ENCODE measurements at regions not wholly inside any gene's neighbourhood (a gene's known extent, or its start where the extent isn't known, plus 50 kb on each side); places are given as distances from the start of the nearest gene placed in this dataset.

GRCh38 chr2:196445991-196446390 is 193.5 kb upstream of the CCDC150 start:
- no peak for DNase-seq

- DNase-seq: no peak
These were observed 191.0 kb upstream of the CCDC150 start for GRCh38 chr2:196448407-196449079.

GRCh38 chr2:196449083-196449482 is 190.4 kb upstream of the CCDC150 start:
- DNase-seq: no peak

- DNase-seq: no peak
These were observed 186.8 kb upstream of the CCDC150 start for GRCh38 chr2:196452758-196453157.

GRCh38 chr2:196453613-196454047 is 185.9 kb upstream of the CCDC150 start:
- peak; percentile 52 for DNase-seq

GRCh38 chr2:196454492-196454891 is 185.0 kb upstream of the CCDC150 start:
- no peak for DNase-seq

- DNase-seq: peak; percentile 14
These were observed 180.0 kb upstream of the CCDC150 start for GRCh38 chr2:196459539-196459938.

- DNase-seq: no peak
These were observed 175.8 kb upstream of the CCDC150 start for GRCh38 chr2:196463706-196464105.

- no peak for DNase-seq
These were observed 175.2 kb upstream of the CCDC150 start for GRCh38 chr2:196464311-196464710.

- DNase-seq: no peak
These were observed 172.9 kb upstream of the CCDC150 start for GRCh38 chr2:196466581-196466980.

GRCh38 chr2:196468394-196468793 is 171.1 kb upstream of the CCDC150 start:
- DNase-seq: no peak

GRCh38 chr2:196473617-196474016 is 165.9 kb upstream of the CCDC150 start:
- no peak for DNase-seq

- DNase-seq: no peak
These were observed 163.9 kb upstream of the CCDC150 start for GRCh38 chr2:196475611-196476010.

GRCh38 chr2:196478588-196478987 is 160.9 kb upstream of the CCDC150 start:
- DNase-seq: no peak

- DNase-seq: peak; percentile 74
These were observed 160.2 kb upstream of the CCDC150 start for GRCh38 chr2:196479350-196479749.

GRCh38 chr2:196480653-196481323 is 158.7 kb upstream of the CCDC150 start:
- DNase-seq: peak; percentile 21

GRCh38 chr2:196481324-196481697 is 158.2 kb upstream of the CCDC150 start:
- peak; percentile 81 for DNase-seq

- peak; percentile 46 for DNase-seq
These were observed 157.1 kb upstream of the CCDC150 start for GRCh38 chr2:196482119-196483065.

GRCh38 chr2:196486146-196486545 is 153.4 kb upstream of the CCDC150 start:
- no peak for DNase-seq

- peak; percentile 42 for DNase-seq
These were observed 152.1 kb upstream of the CCDC150 start for GRCh38 chr2:196487417-196487816.

- no peak for DNase-seq
These were observed 150.1 kb upstream of the CCDC150 start for GRCh38 chr2:196489371-196489770.

GRCh38 chr2:196492946-196493345 is 146.6 kb upstream of the CCDC150 start:
- DNase-seq: no peak

GRCh38 chr2:196498962-196499361 is 140.6 kb upstream of the CCDC150 start:
- DNase-seq: no peak

GRCh38 chr2:196499686-196500085 is 139.8 kb upstream of the CCDC150 start:
- DNase-seq: no peak

Data from fibroblast of skin of right quadriceps (primary cell).